GM12875 (cell line): ENCODE measurements at regions not wholly inside any gene's neighbourhood (a gene's known extent, or its start where the extent isn't known, plus 50 kb on each side); places are given as distances from the start of the nearest gene placed in this dataset.
"Not testable (repeated sequence)": the region's sequence is repeated elsewhere in the genome, so short reads cannot be mapped to it uniquely, and the experiment has no call there.

Experiments used
- H3K4me3 ChIP-seq: one replicate; pipeline ENCODE4 v1.5.1; 2011; ENCODE audit warnings: low read depth, low read length, control low read depth
- CTCF ChIP-seq: IDR thresholded peaks from 2 replicates; pipeline ENCODE4 v1.5.1; 2011; ENCODE audit warnings: low read depth, mild to moderate bottlenecking, control low read depth, inconsistent platforms, low read length, moderate library complexity, borderline replicate concordance; ENCODE audit not compliant: insufficient read depth

- no peak for TF ChIP-seq CTCF
- H3K4me3 ChIP-seq, result no peak overlapping the region
Observed at GRCh38 chr4:38297061-38297460, 336.9 kb downstream of the PTTG2 start.

- H3K4me3 ChIP-seq, result no peak overlapping the region
- no peak for TF ChIP-seq CTCF
Observed at GRCh38 chr4:38298868-38299713, 338.9 kb downstream of the PTTG2 start.

GRCh38 chr4:38302910-38303309 is 342.7 kb downstream of the PTTG2 start:
- H3K4me3 ChIP-seq, result no peak overlapping the region
- TF ChIP-seq CTCF, result no peak

GRCh38 chr4:38304460-38304859 is 344.3 kb downstream of the PTTG2 start:
- H3K4me3 ChIP-seq, result not testable (repeated sequence)

GRCh38 chr4:38306482-38307071 is 346.4 kb downstream of the PTTG2 start:
- no peak for TF ChIP-seq CTCF
- no peak overlapping the region for H3K4me3 ChIP-seq

GRCh38 chr4:38308728-38309311 is 348.6 kb downstream of the PTTG2 start:
- H3K4me3 ChIP-seq, result no peak overlapping the region
- no peak for TF ChIP-seq CTCF

- no peak for TF ChIP-seq CTCF
- H3K4me3 ChIP-seq, result no peak overlapping the region
Observed at GRCh38 chr4:38309471-38309870, 349.3 kb downstream of the PTTG2 start.
